ENCODE measurements at regions not wholly inside any gene's neighbourhood (a gene's known extent, or its start where the extent isn't known, plus 50 kb on each side); places are given as distances from the start of the nearest gene placed in this dataset.
"Not testable (repeated sequence)": the region's sequence is repeated elsewhere in the genome, so short reads cannot be mapped to it uniquely, and the experiment has no call there.

- H3K9me3 ChIP-seq = peaks cover 17% of the 10 kb centered on the region; the same call in 1 of the 2 replicates
- intact Hi-C loops (cut with micrococcal nuclease; ENCODE audit: unreplicated experiment) = no loop called here
- no peak for TF ChIP-seq CTCF (IDR thresholded peaks at IDR 0.05; ENCODE audit: insufficient read depth in 1 of 2, low read depth in 1 of 2, low read length in 1 of 2, severe bottlenecking in 1 of 2, unreplicated experiment in 1 of 2)
Measured at GRCh38 chr2:224114428-224114827, 75.3 kb upstream of the SERPINE2 start.

GRCh38 chr2:224113930-224114329 is 74.8 kb upstream of the SERPINE2 start:
- peaks cover 26% of the 10 kb centered on the region for H3K27me3 Mint-ChIP-seq (ENCODE audit: insufficient read depth, unreplicated experiment)
- H3K4me1 ChIP-seq; H3K4me1 Mint-ChIP-seq (ENCODE audit: low read depth, unreplicated experiment); H3K4me3 Mint-ChIP-seq (ENCODE audit: unreplicated experiment); CTCF ChIA-PET; H3K27me3 ChIP-seq (replicated peaks; ENCODE audit: control insufficient read depth, insufficient read depth, low read length); H3K36me3 ChIP-seq (ENCODE audit: control insufficient read depth, insufficient read depth, low read length); BruUV-seq (replicated peaks); intact Hi-C loops (cut with micrococcal nuclease; ENCODE audit: unreplicated experiment); POLR2A ChIA-PET; DNase-seq; H3K4me3 ChIP-seq (ENCODE audit: low read depth, low read length); H3K36me3 Mint-ChIP-seq (ENCODE audit: insufficient read depth, unreplicated experiment); H3K27ac Mint-ChIP-seq (ENCODE audit: unreplicated experiment): not testable (repeated sequence)
- H3K9me3 Mint-ChIP-seq (ENCODE audit: unreplicated experiment) = peaks cover 25% of the 10 kb centered on the region
- H3K9me3 ChIP-seq = peaks cover 16% of the 10 kb centered on the region; the same call in 1 of the 2 replicates

More at GRCh38 chr2:224114428-224114827, 75.3 kb upstream of the SERPINE2 start:
- Histone ChIP-seq H3K27me3 (replicated peaks; ENCODE audit: control insufficient read depth, insufficient read depth, low read length) (no peaks in the 10 kb centered on the region), H3K4me1 (no peaks in the 10 kb centered on the region), H3K36me3 (ENCODE audit: control insufficient read depth, insufficient read depth, low read length) (no peaks in the 10 kb centered on the region), H3K4me3 (ENCODE audit: low read depth, low read length) (no peak overlapping the region)
- Mint-ChIP-seq H3K4me3 (ENCODE audit: unreplicated experiment) (no peak overlapping the region), H3K4me1 (ENCODE audit: low read depth, unreplicated experiment) (no peaks in the 10 kb centered on the region), H3K27ac (ENCODE audit: unreplicated experiment) (no peak overlapping the region), H3K9me3 (ENCODE audit: unreplicated experiment) (peaks cover 25% of the 10 kb centered on the region), H3K36me3 (ENCODE audit: insufficient read depth, unreplicated experiment) (no peaks in the 10 kb centered on the region), H3K27me3 (ENCODE audit: insufficient read depth, unreplicated experiment) (peaks cover 26% of the 10 kb centered on the region)
- POLR2A ChIA-PET = no interaction called here
- no peak for DNase-seq
- BruUV-seq (replicated peaks) = no TSS peak
- CTCF ChIA-PET = no interaction called here

- H3K36me3 ChIP-seq (ENCODE audit: control insufficient read depth, insufficient read depth, low read length) = no peaks in the 10 kb centered on the region
- no TSS peak for BruUV-seq (replicated peaks)
- peaks cover 3% of the 10 kb centered on the region; the same call in 1 of the 2 replicates for H3K9me3 ChIP-seq
- Mint-ChIP-seq H3K27me3 (ENCODE audit: insufficient read depth, unreplicated experiment) (peaks cover 15% of the 10 kb centered on the region), H3K9me3 (ENCODE audit: unreplicated experiment) (peaks cover 12% of the 10 kb centered on the region), H3K36me3 (ENCODE audit: insufficient read depth, unreplicated experiment) (no peaks in the 10 kb centered on the region), H3K27ac (ENCODE audit: unreplicated experiment) (no peak overlapping the region), H3K4me1 (ENCODE audit: low read depth, unreplicated experiment) (no peaks in the 10 kb centered on the region), H3K4me3 (ENCODE audit: unreplicated experiment) (no peak overlapping the region)
- ChIA-PET POLR2A (no interaction called here), CTCF (interaction anchor here (0.8 kb wide), 1 partner anchor 8 kb away, joined by 6 read pairs; no protein-coding TSS in a partner anchor)
- intact Hi-C loops (cut with micrococcal nuclease; ENCODE audit: unreplicated experiment) = no loop called here
- no peak for DNase-seq
- no peak for TF ChIP-seq CTCF (IDR thresholded peaks at IDR 0.05; ENCODE audit: insufficient read depth in 1 of 2, low read depth in 1 of 2, low read length in 1 of 2, severe bottlenecking in 1 of 2, unreplicated experiment in 1 of 2)
- H3K27me3 ChIP-seq (replicated peaks; ENCODE audit: control insufficient read depth, insufficient read depth, low read length) = no peaks in the 10 kb centered on the region
- no peaks in the 10 kb centered on the region for H3K4me1 ChIP-seq
- no peak overlapping the region for H3K4me3 ChIP-seq (ENCODE audit: low read depth, low read length)
Measured at GRCh38 chr2:224111576-224111975, 72.5 kb upstream of the SERPINE2 start.

GRCh38 chr2:224110811-224111210 is 71.7 kb upstream of the SERPINE2 start:
- H3K27ac Mint-ChIP-seq (ENCODE audit: unreplicated experiment) = no peak overlapping the region
- ChIA-PET POLR2A (no interaction called here), CTCF (no interaction called here)
- Histone ChIP-seq H3K27me3 (replicated peaks; ENCODE audit: control insufficient read depth, insufficient read depth, low read length) (no peaks in the 10 kb centered on the region), H3K4me3 (ENCODE audit: low read depth, low read length) (no peak overlapping the region), H3K36me3 (ENCODE audit: control insufficient read depth, insufficient read depth, low read length) (no peaks in the 10 kb centered on the region), H3K9me3 (no peaks in the 10 kb centered on the region), H3K4me1 (no peaks in the 10 kb centered on the region)
- intact Hi-C loops (cut with micrococcal nuclease; ENCODE audit: unreplicated experiment) = no loop called here
- no peak for TF ChIP-seq CTCF (IDR thresholded peaks at IDR 0.05; ENCODE audit: insufficient read depth in 1 of 2, low read depth in 1 of 2, low read length in 1 of 2, severe bottlenecking in 1 of 2, unreplicated experiment in 1 of 2)
- no peaks in the 10 kb centered on the region for H3K36me3 Mint-ChIP-seq (ENCODE audit: insufficient read depth, unreplicated experiment)
- no peak for DNase-seq
- no peak overlapping the region for H3K4me3 Mint-ChIP-seq (ENCODE audit: unreplicated experiment)
- no peaks in the 10 kb centered on the region for H3K4me1 Mint-ChIP-seq (ENCODE audit: low read depth, unreplicated experiment)
- H3K27me3 Mint-ChIP-seq (ENCODE audit: insufficient read depth, unreplicated experiment) = peaks cover 10% of the 10 kb centered on the region
- no TSS peak for BruUV-seq (replicated peaks)
- peaks cover 4% of the 10 kb centered on the region for H3K9me3 Mint-ChIP-seq (ENCODE audit: unreplicated experiment)

All from Caco-2 (cell line).